DMS153 treated with DMSO at 0.1 percent for 48 hours (cell line): ENCODE measurements at regions not wholly inside any gene's neighbourhood (a gene's known extent, or its start where the extent isn't known, plus 50 kb on each side); places are given as distances from the start of the nearest gene placed in this dataset.

Source experiments
- DNase-seq: peaks from one replicate; lab custom pipeline; 2025; ENCODE audit not compliant: unreplicated experiment; lab: John Stamatoyannopoulos, UW

DNA sequence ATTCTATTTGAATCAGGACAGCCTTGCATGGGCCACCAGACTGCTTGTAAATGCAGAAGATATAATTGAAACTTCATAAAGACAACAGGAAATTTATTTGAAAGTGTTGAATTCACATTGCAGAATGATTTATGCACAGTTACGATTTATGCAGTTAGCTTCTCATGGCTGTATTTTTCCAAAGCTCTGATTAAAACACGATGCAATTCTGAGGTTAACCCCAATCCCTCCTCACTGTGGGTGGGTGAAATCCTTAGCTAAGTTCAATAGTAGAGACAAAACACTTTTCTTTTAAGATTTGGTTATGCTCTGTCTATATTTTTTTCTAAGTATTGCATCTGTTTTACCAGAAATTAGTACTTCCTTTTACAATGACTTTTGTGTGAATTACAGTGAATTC is 728.8 kb upstream of the IGFBP3 start:
- DNase-seq, result no peak

- DNase-seq, result no peak
These were observed 717.0 kb upstream of the IGFBP3 start for GRCh38 chr7:46637793-46638735.

DNA sequence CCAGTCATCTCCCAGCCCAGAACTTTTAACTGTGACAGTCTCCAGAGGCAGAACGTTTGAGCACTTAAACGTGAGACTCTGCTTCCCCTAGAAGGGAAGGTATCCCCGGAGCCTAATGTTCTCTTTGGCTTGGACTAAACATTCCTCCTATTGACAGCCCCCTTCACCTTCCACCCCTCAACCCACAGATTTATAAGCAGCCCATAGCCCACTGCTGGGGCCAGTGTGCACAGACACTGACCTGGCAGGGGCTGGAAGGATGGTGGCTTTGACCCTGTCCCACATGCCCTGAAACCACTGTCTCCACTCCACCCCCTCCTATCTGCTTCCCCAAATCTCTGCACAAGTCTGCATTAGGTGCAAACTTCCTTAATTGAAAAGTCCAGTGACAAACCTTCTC is 715.0 kb upstream of the IGFBP3 start:
- DNase-seq, result no peak

DNA sequence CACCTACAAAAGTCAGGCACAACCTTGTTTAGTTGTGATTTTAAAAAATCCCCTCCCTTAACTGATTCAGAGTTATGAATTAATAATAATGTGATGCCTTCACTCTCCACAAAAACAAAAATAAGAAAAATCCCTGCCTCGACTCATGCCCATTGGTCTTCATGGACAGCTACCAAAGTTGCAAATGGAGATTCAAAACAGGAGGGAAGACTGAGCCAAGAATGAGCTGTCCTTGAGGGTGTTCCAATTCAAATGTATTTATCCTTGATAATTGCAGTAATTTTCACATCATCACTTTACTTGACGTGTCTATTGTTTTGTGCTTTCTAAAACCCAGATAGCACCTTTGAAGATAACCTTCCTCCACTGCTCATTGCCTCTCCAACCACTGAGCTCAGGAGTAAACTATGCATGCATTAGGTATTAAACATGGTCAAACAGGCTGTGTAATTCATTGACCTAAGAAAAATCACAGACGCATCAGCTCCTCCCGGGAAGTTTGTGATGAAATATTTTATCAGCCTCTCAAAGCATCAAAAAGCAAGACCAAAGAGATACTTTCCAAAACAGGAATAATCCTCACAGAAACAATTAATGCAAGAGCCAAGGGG is 712.7 kb upstream of the IGFBP3 start:
- DNase-seq, result no peak

DNA sequence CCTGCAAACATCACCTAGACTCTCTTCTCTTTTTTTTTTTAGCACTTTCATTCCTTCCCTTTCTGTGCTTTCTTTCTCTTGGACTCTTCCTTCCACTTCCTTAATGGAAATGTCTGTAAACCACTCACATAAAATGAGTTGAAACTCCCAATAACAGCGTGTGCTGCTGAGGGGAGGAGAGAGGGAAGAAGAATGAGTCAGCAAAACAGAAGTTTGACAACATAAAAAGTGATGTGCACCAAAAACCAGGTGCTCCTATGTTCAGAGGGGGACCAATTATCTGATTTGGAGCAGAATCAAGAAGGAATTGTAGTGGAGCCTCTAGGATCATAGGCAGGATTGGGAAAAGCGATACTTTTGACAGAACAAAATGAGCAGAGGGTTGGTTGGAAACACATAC is 712.1 kb upstream of the IGFBP3 start:
- no peak for DNase-seq

DNA sequence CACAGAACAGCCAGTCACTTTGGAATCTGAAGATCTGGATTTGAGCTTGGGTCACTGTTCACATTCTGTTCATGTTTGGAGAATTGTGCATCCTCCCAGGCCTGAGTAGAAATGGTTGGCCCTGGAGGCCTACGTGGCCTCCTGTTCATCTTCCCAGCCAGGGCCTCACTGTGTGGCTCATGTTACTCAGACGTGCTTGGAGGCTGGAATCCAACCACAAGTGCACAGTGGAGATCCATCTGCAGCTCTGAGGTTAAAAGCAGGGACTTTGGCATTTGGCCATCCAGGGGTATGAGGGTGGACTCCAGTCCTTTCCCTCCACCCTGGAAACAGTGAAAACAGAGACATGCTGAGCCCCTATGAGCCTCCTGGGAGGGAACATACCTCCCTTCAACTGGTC is 709.0 kb upstream of the IGFBP3 start:
- no peak for DNase-seq

- no peak for DNase-seq
These were observed 707.3 kb upstream of the IGFBP3 start for GRCh38 chr7:46628389-46628788.

DNA sequence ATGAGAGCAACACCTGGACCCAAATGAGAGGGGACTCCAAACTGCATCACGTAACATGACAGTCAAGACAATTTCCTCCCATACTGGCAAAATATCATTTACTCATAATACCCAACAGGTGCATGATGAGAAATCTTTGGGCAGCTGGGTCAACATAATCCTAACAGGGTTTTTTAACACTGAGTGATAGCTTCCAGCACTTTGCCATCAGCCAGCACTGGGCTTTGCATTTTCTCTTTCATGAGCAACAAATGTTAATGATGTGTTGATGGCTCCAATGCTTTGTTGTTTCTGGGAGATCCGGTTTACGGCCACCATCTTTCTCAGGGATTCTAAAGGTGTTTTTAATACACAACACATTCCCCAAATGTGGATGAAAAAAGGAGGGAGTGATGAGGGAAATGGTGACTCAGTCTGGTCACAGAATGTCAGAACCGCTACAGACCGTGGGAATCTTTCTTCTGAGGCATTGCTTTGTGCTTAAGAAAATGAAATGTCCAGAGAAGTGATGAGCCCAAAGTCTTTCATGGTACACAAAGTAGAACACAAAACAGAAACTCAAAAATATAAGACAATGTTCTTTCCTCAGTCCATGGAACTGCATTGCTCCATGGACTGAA is 705.7 kb upstream of the IGFBP3 start:
- no peak for DNase-seq

DNA sequence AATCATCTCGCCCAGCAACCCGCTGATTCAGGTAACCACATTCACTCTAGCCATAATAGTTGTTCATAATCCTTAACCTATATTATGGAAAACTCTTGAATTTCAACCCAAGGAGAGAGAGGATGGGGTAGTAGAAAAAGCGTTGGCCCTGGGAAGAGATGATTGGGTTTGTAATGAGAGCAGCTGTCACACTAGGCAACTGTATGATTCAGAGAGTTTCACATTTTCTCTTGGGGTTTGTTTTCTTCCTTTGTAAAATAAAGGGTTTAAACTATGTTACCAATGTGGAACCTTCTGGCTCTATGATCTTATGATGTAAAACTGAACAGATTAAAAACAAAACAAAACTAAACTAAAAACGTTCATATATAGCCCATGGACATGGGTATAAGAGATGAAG is 705.2 kb upstream of the IGFBP3 start:
- DNase-seq, result no peak

DNA sequence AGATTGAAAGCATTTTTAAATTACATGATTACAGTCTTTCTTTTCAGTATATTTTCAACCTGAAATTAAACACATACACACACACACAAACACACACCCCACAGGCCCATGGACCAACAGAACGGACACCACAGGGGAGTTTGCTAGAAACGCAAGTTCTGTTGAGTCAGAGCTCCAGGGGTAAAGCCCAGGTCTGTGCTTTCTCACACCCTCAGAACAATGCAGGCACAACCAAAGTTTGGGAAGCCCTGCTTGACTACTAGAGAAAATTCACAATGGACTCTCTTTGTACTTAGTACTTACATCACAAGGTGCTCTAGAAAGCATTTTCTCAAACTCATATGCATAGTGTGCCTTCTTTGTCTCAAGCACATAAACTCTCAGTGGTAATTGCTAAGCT is 704.0 kb upstream of the IGFBP3 start:
- no peak for DNase-seq

DNA sequence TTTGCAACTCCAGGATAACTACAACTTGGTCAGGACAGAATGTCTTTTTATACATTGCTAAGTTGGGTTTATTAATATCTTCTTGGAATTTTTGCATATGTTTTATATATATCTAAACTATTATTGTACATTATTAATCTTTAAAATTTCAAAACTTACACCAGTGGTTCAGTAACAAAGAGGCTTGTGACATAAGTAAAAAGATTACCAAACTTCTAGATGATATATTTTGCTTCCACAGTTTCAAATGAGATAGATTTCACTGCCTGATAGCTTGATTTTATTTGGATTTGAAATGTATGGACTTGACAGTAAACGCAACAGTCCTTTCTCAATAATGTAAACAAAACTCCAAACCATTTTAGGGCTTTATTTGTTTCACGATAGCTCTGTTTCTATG is 701.2 kb upstream of the IGFBP3 start:
- no peak for DNase-seq

GRCh38 chr7:46619723-46620310 is 698.7 kb upstream of the IGFBP3 start:
- DNase-seq, result no peak

- DNase-seq, result no peak
These were observed 695.6 kb upstream of the IGFBP3 start for GRCh38 chr7:46616636-46617035.

- DNase-seq, result no peak
These were observed 692.5 kb upstream of the IGFBP3 start for GRCh38 chr7:46613551-46613950.

DNA sequence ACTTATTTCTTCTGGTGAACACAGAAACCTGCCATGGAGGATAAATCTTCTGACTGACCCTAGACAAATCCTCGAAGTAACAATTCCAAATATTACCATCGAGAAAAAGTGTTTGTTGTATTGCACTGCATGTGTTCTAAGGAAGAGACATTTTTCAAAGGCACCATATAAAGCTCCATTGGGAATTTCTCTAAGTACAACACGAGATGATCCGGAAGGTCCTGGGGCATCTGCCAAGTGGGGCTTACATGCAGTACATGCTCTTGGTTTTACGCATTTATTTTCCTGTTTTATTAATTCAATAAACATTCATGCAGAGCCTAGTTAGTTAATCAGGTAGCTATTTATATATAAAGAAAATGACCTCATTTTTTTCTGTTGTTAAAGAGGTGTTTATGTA is 692.0 kb upstream of the IGFBP3 start:
- DNase-seq, result no peak

- DNase-seq, result no peak
These were observed 690.4 kb upstream of the IGFBP3 start for GRCh38 chr7:46611508-46611907.

DNA sequence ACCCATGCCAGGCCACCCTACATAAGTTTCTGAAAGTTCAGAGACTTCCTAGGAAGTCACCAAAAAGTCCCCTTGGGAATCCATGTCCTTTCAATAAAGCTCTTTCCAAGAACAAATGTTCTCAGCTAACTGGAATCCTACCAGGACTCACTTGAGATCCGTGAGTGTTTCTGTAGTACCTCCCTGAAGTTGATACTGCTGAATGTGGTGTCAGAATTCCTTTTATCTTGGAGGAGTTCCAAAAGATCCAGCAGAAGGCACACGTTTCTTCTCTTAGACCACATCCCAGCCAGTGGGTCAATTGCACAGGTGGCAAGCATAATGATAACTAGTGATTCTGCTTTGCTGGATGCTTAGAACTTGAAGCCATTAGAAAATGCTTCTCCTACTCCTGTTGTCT is 689.7 kb upstream of the IGFBP3 start:
- DNase-seq, result no peak

DNA sequence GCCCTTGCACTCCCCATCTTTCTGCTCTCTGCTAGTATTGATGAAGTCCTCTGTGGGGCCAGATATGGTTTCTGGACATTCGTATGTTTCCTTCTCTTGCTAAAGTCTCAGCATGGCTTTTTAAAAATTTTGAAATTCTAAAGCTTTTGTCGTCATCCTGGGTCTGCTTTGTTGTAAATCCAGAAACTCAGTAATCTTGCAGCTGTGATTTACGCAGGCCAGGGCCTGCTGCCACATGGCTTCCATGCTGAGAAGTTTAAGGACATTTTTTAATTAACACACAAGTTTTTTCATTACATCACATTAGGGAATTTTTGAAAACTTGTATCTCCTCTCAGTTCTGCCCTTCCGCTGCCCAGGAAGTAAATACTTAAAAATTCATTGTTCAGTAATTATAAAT is 686.1 kb upstream of the IGFBP3 start:
- no peak for DNase-seq

GRCh38 chr7:46606761-46607160 is 685.7 kb upstream of the IGFBP3 start:
- DNase-seq, result no peak

DNA sequence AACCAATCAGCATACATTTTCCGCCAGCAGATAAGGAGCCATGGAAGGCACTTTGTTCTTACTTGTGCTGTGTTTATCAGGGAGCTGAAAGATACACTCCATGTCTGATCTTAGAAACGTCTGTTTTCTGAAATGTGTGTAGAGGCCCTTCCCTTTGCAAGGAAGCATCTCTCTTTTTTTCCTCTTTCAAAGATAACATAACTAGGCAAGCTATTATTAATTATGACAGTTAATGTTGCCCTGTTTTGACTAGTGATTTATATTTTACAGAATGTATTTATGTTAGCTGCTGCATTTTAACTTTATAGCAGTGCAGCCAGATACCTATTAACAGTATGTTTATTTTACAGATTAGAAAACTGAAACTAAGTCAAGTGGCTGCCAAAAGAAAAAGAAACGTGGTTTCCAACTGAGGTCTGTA is 683.2 kb upstream of the IGFBP3 start:
- DNase-seq, result no peak

GRCh38 chr7:46603780-46604179 is 682.7 kb upstream of the IGFBP3 start:
- DNase-seq, result no peak

DNA sequence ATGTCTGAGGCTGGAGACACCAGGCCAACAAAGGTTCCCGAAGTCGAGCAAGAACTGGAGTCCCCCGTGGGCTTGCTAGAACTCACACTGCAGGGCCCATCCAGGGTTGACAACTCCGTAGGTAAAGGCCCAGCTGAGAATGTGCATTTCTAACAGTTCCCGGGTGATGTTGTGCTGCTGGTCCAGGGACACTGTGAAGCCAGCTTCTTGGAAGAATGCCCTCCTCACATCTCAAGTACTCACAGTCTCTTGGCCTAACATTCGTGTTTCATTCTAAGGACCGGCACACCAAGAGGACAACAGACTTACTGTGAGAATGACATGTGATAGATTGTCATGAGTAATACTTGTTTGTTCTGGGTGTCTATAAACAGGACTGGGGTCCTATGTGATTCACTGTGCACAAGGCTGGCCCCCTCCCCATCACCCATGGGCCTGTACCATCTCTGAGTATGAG is 682.3 kb upstream of the IGFBP3 start:
- no peak for DNase-seq
